CD4-positive, alpha-beta T cell treated with Interleukin-10 for 1 hour (primary cell): ENCODE measurements at regions not wholly inside any gene's neighbourhood (a gene's known extent, or its start where the extent isn't known, plus 50 kb on each side); places are given as distances from the start of the nearest gene placed in this dataset.
"Not testable (repeated sequence)": the region's sequence is repeated elsewhere in the genome, so short reads cannot be mapped to it uniquely, and the experiment has no call there.

Experiments
- DNase-seq: peaks from one replicate; pipeline ENCODE4 v3.0.0-alpha.2; 2020

- not testable (repeated sequence) for DNase-seq
Observed at GRCh38 chr22:19603346-19603745, 79.1 kb upstream of the CLDN5 start.

GRCh38 chr22:19603767-19604166, 79.6 kb upstream of the CLDN5 start:
- DNase-seq: no peak

DNA sequence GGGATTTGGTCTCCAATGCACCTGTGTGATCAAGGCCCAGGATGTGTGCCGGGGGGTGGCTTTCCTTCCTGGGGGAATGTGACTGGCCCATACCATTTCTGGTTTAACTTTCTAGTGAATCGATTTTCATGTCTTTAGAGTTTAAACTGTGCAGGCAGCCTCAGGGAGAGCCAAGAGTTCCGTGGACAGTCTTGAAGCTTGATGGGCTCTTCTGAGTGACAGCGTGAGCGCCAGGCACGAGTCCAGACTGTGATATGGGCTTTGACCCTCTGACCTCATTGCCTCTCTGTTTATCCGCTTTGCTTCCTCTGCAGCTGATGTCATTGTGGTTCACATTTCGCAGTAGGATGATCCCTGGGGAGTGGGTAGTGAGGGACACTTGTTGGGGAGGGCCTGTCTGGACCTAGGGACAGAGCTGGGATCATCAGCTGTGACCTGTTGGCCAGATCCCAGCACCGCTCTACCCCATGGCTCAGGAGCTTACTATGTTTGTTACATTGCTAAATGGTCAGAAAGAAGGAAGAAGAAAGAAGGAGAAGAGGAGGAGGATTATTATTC, 80.6 kb upstream of the CLDN5 start:
- no peak for DNase-seq

DNA sequence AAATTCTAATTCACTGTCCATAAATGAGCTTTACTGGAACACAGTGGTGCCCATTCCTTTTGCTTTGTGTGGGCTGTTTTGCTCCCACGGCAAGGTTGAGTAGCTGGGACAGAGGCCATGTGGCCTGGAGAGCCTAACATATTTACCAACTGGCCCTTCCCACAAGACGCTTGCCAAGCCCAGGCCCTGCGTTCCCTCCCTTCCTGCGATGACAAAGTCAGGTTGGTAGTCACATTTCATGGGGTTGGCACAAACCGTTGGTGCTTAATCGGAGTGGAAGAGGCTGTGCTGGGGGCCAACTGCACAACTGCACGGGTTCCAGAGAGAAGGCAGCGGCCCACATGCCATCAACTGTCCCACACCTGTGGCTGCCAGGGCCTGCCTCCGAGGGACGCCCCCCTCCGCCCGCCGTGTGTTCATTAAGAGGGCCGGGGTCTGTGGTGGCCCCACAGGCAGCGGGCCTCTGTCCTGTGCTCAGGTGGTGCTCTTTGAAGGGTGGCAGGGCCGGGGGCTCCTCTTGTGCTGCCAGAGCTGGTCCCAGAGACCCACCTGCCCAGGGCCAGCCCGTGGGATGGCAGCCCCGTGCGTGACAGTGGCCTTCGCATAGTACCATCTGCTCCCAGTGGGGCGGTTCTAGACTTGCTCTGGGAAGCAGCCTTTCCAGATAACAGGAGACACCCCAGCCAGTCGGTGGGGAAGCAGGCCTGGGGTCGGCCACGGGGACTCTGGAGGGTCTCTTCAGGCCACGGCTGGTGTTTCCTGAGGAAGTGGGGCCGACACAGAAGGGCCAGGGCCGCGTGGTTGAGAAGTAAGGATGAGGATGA, 81.5 kb upstream of the CLDN5 start:
- no peak for DNase-seq

DNA sequence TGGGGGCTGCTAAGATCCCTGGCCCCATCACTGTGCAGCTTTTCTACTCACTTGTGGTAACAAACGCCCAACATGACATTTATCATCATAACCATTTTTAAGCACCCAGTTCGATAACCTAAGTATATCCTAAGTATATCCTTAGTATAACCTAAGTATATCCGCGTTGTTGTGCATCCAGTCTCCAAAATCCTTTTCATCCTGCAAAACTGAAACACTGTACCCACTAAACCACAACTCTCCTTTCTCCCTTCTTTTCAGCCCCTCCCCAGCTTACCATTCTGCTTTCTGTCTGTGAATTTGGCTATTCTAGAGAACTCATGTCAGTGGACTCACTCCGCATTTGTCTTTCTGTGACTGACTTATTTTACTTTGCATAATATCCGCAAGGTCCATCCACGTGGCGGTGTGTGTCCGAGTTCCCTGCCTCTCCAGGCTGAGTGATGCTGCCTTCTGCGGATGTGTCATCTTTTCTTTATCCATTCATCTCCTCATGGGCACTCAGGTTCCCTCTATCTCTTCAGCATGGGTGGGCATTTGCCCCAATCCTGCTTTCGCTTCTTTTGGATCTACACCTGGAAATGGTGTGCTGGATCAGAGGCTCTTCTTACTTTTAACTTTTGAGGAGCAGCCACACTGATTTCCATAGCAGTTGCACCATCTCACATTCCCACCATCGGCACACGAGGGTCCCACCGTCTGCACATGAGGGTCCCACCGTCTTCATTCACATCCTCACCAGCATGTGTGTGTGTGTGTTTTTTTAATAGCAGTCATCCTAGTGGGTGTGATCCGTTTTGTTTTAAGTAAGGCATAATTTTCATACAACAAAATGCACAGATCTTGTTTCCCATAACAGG, 82.4 kb upstream of the CLDN5 start:
- DNase-seq: no peak

DNA sequence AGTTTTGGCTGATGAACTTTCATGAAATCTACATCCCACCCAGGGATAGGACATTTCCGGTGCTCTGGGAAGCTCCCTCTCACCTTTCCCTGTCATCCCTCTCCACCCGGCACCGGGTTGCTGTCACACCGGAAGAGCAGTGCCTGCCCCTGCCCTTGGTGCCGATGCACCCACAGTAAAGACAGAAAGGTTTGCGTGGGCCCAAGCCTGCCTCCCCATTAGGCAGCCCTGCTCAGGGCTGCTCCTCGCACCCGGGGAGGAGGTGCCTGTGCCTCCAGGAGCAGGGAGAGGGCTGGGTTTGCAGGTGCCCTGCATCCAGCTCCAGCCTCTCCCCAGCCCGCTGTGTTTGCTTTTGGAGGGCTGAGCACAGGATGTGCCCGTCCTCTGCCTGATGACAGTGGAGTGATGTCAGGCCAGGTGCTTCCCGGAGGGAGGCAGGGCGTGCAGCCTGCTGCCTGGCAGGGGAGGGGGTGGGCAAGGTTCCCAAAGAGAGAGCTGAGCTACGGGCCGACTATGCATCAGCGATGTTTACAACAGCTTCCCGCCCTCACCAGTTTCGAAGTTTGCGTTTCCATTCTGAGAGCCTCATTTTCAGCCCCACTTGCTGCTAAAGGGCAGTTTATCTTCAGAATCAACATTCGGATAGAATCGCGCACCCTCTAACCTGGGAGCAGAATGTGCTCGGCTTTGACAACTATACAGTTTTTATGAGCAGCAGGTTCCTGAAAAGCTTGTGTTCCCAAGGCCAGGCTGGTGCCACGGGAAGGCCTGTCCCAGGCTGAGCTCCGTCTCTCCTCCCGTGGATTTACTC, 83.2 kb upstream of the CLDN5 start:
- peak; percentile 51 for DNase-seq

- no peak for DNase-seq
Observed at GRCh38 chr22:19608003-19608690, 83.9 kb upstream of the CLDN5 start.

DNA sequence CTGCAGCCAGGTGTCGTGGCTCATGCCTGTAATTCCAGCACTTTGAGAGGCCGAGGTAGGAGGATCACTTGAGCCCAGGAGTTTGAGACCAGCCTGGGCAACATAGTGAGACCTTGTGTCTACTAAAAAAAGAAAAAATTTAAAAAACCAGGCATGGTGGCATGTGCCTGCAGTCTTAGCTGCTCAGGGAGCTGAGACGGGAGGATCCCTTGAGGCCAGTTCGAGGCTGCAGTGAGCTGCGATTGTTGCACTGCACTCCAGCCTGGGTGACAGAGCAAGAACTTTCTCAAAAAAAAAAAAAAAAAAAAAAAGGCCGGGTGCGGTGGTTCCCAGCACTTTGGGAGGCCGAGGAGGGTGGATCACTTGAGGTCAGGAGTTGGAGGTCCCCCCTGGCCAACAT, 85.5 kb upstream of the CLDN5 start:
- DNase-seq: not testable (repeated sequence)

- DNase-seq: no peak
Observed at GRCh38 chr22:19610518-19611253, 86.5 kb upstream of the CLDN5 start.

- DNase-seq: no peak
Observed at GRCh38 chr22:19611590-19611989, 87.4 kb upstream of the CLDN5 start.

- no peak for DNase-seq
Observed at GRCh38 chr22:19612866-19613572, 88.8 kb upstream of the CLDN5 start.

- DNase-seq: no peak
Observed at GRCh38 chr22:19614536-19614863, 90.3 kb upstream of the CLDN5 start.

GRCh38 chr22:19615001-19615461, 90.8 kb upstream of the CLDN5 start:
- DNase-seq: no peak

GRCh38 chr22:19615867-19616581, 91.8 kb upstream of the CLDN5 start:
- no peak for DNase-seq

DNA sequence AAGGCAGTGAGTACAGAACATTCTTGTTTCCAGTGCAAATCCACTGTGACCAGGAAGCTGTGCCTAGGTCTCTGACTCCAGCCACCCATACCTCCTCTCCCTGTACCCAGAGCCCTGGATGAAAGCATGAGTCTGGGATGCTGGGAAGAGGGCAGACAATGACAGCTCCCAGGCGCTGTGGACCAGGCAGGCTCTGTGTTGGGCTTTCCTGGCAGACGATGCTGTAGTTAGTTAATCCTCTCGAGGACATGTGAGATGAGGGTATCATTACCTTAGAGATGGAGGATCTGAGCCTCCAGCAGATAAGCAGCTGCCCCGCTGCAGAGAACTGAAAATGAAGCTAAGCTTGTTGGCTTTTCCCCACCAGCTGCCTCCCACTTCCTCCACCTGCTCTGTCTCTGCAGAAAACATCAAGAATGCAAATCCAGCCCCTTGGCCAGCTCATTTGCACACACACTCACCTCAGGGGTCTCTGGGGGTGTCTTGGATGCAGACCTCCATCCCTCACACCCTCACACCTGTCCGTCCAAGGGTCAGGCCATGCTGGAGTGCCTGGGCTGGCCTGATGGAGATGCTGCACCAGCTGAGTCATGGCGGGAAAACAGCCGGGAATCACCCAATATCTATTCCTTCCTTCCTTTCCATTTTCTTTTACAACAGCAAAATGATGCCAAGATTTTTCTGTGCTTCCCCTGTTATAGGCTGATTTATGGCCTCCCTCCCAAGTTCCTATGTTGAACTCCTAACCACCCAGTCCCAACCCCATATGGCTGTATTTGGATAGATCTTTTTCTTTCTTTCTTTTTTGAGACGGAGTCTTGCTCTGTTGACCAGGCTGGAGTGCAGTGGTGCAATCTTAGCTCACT, 94.9 kb upstream of the SEPTIN5 start:
- DNase-seq: no peak

DNA sequence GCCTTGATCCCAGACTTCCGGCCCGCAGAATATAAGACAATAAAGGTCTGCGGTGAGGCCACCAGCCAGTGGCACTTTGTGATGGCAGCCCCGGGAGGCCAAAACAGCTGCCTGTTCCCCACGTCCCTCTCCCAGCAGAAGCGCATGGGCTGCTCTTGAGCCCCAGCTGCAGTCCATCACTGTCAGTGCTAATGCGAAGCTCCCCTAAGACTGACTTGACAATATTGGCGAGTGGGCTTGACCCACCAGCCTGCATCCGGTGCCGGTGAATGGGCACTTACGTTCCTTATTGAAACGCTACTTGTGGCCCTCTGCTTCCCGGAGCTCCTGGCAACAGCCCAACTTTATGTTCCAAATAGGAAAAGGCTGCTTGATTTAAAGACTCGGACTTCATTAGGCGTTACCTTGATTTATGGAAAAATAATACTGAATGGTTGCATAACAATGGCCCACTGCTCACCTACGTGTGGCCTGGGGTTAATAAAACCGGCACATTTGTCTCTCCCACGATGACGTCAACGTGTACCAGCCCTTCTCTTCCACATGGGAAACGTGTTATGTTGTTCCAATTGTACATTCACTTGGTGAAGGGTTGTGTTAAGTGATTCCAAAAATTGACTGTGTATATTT, 93.4 kb upstream of the SEPTIN5 start:
- DNase-seq: no peak

DNA sequence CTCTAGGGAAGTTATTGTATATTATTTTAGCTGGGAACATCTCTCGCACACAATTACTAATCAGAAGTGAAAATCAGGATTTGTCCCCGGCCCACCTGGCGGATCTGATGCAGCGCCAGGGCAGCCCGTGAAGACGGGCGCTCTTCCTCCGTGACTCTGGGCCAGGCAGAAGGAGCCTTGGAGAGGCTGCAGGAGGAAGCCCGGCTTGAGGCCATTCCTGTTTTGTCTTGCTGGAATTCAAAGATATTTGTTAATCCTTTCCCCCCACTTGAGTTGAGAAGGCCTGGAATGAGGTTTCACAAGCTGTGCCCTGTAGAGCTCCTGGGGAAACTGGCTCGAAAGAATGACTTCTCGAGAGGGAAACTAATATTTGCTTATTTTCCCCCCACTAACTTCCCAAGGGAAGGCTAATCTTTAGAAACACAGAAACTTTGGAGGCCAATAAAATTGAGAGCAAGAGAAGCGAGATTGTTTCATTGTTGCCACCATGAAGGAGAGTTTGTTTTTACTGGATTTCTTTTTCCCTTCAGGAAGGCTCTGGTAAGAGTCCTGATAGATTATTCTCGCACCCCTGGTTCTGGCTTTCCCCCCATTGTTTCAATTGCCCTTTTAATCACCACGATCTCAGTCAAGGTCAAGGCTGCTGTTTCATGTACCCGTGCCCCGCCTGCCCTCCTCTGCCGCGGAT, 92.8 kb upstream of the SEPTIN5 start:
- DNase-seq: no peak

DNA sequence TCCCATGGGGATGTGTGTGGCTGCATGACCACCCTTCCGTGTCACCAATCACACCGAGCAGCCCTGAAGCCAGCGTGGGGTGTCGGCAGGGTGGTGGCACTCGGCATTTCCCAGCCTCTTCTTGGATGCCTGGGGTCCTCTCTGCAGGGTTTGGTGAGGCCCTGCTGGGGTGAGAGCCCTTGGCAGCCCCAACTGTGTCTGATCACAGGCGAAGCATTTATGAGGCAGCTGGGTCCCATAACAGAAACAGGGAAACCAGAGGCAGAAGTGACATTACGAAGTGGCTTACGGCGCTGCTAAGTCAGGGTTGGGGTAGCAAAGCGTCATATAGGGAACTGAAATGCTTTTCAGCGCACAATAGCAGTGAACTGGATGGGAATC, 92.3 kb upstream of the SEPTIN5 start:
- DNase-seq: no peak
